ENCODE measurements at regions not wholly inside any gene's neighbourhood (a gene's known extent, or its start where the extent isn't known, plus 50 kb on each side); places are given as distances from the start of the nearest gene placed in this dataset.

DNA sequence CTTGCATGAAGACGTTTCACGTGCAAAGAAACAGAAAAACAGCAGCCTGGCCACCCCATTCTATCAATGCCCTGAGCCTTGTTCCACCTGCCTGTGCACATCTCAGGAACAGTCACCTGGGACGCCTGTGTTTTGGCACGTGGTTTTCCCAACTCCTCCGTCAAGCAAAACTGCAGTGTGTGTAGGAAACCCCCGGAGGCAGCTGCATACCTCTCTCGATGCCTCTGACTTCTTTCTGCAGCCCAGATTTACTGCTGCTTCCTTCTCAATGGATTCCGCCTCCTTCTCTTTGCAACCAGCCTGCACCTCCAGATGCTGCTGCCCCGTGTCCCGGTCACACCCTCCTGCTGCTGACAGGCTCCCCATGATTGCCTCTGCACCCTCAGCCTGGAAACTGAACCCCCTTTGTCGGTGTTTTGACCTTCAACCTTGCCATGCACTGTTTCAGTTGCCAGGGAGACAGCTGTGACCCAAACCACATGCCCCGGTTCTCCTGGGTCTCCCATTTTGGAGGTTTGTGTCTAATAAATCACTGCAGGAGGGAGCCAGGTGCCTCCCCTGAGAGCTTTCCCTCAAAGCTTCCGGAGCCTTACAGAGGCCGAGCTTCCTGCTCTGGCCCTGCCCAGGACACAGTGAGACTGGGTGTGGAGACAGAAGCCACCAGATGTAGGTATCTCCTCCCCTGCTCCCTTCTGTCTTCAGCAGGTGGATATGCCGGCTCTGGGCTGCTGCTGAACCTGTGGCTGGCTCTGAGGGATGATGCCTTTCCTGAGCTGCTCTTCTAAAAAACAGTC, 395.5 kb upstream of the IRX1 start (continued):
- TF ChIP-seq ELK1 (CRISPR knock-in tag; IDR thresholded peaks at IDR 0.05) (no peak), ZNF274 (IDR thresholded peaks at IDR 0.05; ENCODE audit: borderline replicate concordance, low read depth, low read length) (no peak), SAP30 (IDR thresholded peaks at IDR 0.05; ENCODE audit: borderline replicate concordance, insufficient read depth, low read depth, low read length, poor library complexity, severe bottlenecking) (no peak), ETV1 (tag; conservative IDR thresholded peaks at IDR 0.05; ENCODE audit: low read depth) (no peak), ZNF79 (CRISPR knock-in tag; IDR thresholded peaks at IDR 0.05; ENCODE audit: low read depth) (no peak), PTBP1 (IDR thresholded peaks at IDR 0.05; ENCODE audit: low read depth, low read length) (no peak), RBM14 (IDR thresholded peaks at IDR 0.05; ENCODE audit: borderline replicate concordance, insufficient read depth, low read depth, low read length) (no peak)
- TF ChIP-seq, protein P1, sequence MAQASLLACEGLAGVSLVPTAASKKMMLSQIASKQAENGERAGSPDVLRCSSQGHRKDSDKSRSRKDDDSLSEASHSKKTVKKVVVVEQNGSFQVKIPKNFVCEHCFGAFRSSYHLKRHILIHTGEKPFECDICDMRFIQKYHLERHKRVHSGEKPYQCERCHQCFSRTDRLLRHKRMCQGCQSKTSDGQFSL (CRISPR knock-in tag; IDR thresholded peaks at IDR 0.05): no peak
- TF ChIP-seq, protein P1 (tag; IDR thresholded peaks at IDR 0.05): no peak
- TF ChIP-seq, protein P2, sequence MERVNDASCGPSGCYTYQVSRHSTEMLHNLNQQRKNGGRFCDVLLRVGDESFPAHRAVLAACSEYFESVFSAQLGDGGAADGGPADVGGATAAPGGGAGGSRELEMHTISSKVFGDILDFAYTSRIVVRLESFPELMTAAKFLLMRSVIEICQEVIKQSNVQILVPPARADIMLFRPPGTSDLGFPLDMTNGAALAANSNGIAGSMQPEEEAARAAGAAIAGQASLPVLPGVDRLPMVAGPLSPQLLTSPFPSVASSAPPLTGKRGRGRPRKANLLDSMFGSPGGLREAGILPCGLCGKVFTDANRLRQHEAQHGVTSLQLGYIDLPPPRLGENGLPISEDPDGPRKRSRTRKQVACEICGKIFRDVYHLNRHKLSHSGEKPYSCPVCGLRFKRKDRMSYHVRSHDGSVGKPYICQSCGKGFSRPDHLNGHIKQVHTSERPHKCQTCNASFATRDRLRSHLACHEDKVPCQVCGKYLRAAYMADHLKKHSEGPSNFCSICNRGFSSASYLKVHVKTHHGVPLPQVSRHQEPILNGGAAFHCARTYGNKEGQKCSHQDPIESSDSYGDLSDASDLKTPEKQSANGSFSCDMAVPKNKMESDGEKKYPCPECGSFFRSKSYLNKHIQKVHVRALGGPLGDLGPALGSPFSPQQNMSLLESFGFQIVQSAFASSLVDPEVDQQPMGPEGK (CRISPR knock-in tag; IDR thresholded peaks at IDR 0.05; ENCODE audit: borderline replicate concordance): no peak
